K562 (cell line): ENCODE measurements at regions not wholly inside any gene's neighbourhood (a gene's known extent, or its start where the extent isn't known, plus 50 kb on each side); places are given as distances from the start of the nearest gene placed in this dataset.

Experiments
- ATAC-seq: fragments of 200-7000 bp; cut with Tn5 transposase; 3 replicates; pipeline ENCODE4 v1.9.1; 2020; ENCODE audit warnings: moderate library complexity
- BruUV-seq: library from RNA; stranded (reverse); fragments of 400-500 nt; replicated peaks from 2 replicates; lab custom pipeline; 2021; lab: Mats Ljungman, UMichigan
- CTCF ChIA-PET: fragments of 300-600 bp; formaldehyde crosslinking; extraction: SDS; loops from one replicate; lab custom pipeline; 2021; ENCODE audit warnings: low intra/inter-chr PET ratio; lab: Yijun Ruan, JAX
- POLR2A ChIA-PET: fragments of 300-600, 350-650 bp; sonication (Branson Sonifier 250); formaldehyde crosslinking; extraction: SDS; loops from one replicate; lab custom pipeline; 2021; ENCODE audit warnings: antibody characterized with exemption, inconsistent platforms; lab: Yijun Ruan, JAX
- DNase-seq, 4 experiments: peaks; one replicate each; pipeline versions ENCODE4 v3.0.0 to v3.0.0-alpha.2; 2011 to 2018; ENCODE audit warnings: low spot score in 3 of 4, mixed read lengths in 3 of 4; ENCODE audit errors: extremely low read depth in 1 of 4
- FAIRE-seq: peaks from 2 replicates; lab custom pipeline; 2011; peaks lifted over from hg19 to GRCh38; lab: Jason Lieb, UNC
- H2AFZ ChIP-seq: 2 replicates; pipeline ENCODE4 v1.6.0; 2011; ENCODE audit warnings: low read depth, low read length, control low read depth, inconsistent platforms
- H3K27ac ChIP-seq: fragments of 200-600 bp; 3 replicates; pipeline ENCODE4 v1.8.0; 2011; ENCODE audit warnings: low read depth, mild to moderate bottlenecking, control low read depth, inconsistent platforms, low read length, moderate library complexity, mixed read lengths; ENCODE audit errors: extremely low read depth
- H3K27me3 ChIP-seq, 2 experiments: fragments of 300-600 bp in 1 of 2; 2 replicates in 1 of 2; 3 replicates in 1 of 2; pipeline versions ENCODE4 v1.6.0 to v1.8.0; 2011; ENCODE audit warnings: inconsistent platforms in 2 of 2, low read length in 2 of 2, mild to moderate bottlenecking in 1 of 2, mixed read lengths in 1 of 2, moderate library complexity in 1 of 2; ENCODE audit not compliant: control insufficient read depth in 2 of 2, insufficient read depth in 2 of 2
- H3K36me3 ChIP-seq: fragments of 300-600 bp; 3 replicates; pipeline ENCODE4 v1.8.0; 2011; ENCODE audit warnings: mild to moderate bottlenecking, low read length, inconsistent platforms; ENCODE audit not compliant: control insufficient read depth, insufficient read depth
- H3K4me1 ChIP-seq, 2 experiments: fragments of 200-600 bp in 1 of 2; replicated peaks in 1 of 2; 2 replicates in 1 of 2; 3 replicates in 1 of 2; pipeline versions ENCODE4 v1.5.1 to v1.8.0; 2011; ENCODE audit warnings: inconsistent platforms in 2 of 2, low read length in 2 of 2, mild to moderate bottlenecking in 1 of 2, mixed read lengths in 1 of 2, moderate library complexity in 1 of 2; ENCODE audit not compliant: control insufficient read depth in 2 of 2, insufficient read depth in 2 of 2
- H3K4me2 ChIP-seq: 2 replicates; pipeline ENCODE4 v1.6.1; 2011; ENCODE audit warnings: low read length, control low read depth, inconsistent platforms, mixed read lengths; ENCODE audit not compliant: insufficient read depth
- H3K4me3 ChIP-seq: fragments of 200-600 bp; sonication (generic), shearing (Covaris generic); 2 replicates; pipeline ENCODE4 v1.5.1; 2016; ENCODE audit warnings: control low read depth, inconsistent platforms
- H3K79me2 ChIP-seq: fragments of 200-600 bp; 3 replicates; pipeline ENCODE4 v1.8.0; 2011; ENCODE audit warnings: low read length, inconsistent platforms; ENCODE audit not compliant: control insufficient read depth, insufficient read depth
- H3K9ac ChIP-seq, 2 experiments: 2 replicates each; pipeline versions ENCODE4 v1.6.0 to v1.6.1; 2011; ENCODE audit warnings: low read depth in 2 of 2, low read length in 2 of 2, control low read depth in 1 of 2, inconsistent platforms in 1 of 2, mild to moderate bottlenecking in 1 of 2, mixed read lengths in 1 of 2; ENCODE audit not compliant: insufficient read depth in 1 of 2
- H3K9me1 ChIP-seq: one replicate; pipeline ENCODE4 v1.6.0; 2011; ENCODE audit warnings: inconsistent platforms, mild to moderate bottlenecking, low read length, moderate library complexity; ENCODE audit not compliant: control insufficient read depth, insufficient read depth
- H3K9me3 ChIP-seq: replicated peaks from 2 replicates; pipeline ENCODE4 v1.5.1; 2011; ENCODE audit warnings: low read depth, low read length, inconsistent platforms; ENCODE audit not compliant: control insufficient read depth, insufficient read depth
- H4K20me1 ChIP-seq: replicated peaks from 2 replicates; pipeline ENCODE4 v1.6.1; 2011; ENCODE audit warnings: low read length, inconsistent platforms, mixed read lengths; ENCODE audit not compliant: control insufficient read depth, insufficient read depth
- BDP1 ChIP-seq: IDR thresholded peaks from 3 replicates; pipeline ENCODE4 v1.6.1; 2011; ENCODE audit not compliant: insufficient read length, insufficient read depth
- ELF2 ChIP-seq: fragments of 250-450 bp; sonication (Bioruptor Pico); IDR thresholded peaks from 2 replicates; pipeline ENCODE4 v1.5.0; 2021; ENCODE audit warnings: mild to moderate bottlenecking
- GATAD2A ChIP-seq: fragments of 450-650 bp; IDR thresholded peaks from 2 replicates; pipeline ENCODE4 v1.6.1; 2017
- KAT2B ChIP-seq: IDR thresholded peaks from one replicate; pipeline ENCODE4 v1.6.1; 2012; ENCODE audit warnings: low read depth, mild to moderate bottlenecking, control low read depth, inconsistent platforms, low read length, moderate library complexity
- LCOR ChIP-seq: sonication (generic); formaldehyde crosslinking; IDR thresholded peaks from 2 replicates; pipeline ENCODE4 v1.8.0; 2022; ENCODE audit warnings: mild to moderate bottlenecking, missing genetic modification reagents
- MEF2A ChIP-seq: IDR thresholded peaks from 2 replicates; pipeline ENCODE4 v1.6.1; 2011; ENCODE audit warnings: low read depth, mild to moderate bottlenecking, low read length, moderate library complexity; ENCODE audit not compliant: control insufficient read depth
- POLR2G ChIP-seq: fragments of 200-400 bp; formaldehyde crosslinking; IDR thresholded peaks from 2 replicates; pipeline ENCODE4 v1.6.1; 2017; ENCODE audit warnings: low read depth, mild to moderate bottlenecking, antibody characterized with exemption, low read length, moderate library complexity
- SP2 ChIP-seq: IDR thresholded peaks from 2 replicates; pipeline ENCODE4 v1.6.1; 2011; ENCODE audit warnings: mild to moderate bottlenecking, low read depth, low read length, moderate library complexity; ENCODE audit not compliant: poor library complexity, severe bottlenecking; ENCODE audit errors: extremely low read depth
- STAT5B ChIP-seq: fragments of 250-450 bp; sonication (Bioruptor Pico); IDR thresholded peaks from 2 replicates; pipeline ENCODE4 v1.8.0; 2021; ENCODE audit warnings: mild to moderate bottlenecking, inconsistent platforms
- TBL1XR1 ChIP-seq, 2 experiments: IDR thresholded peaks; 2 replicates each; pipeline ENCODE4 v1.6.1; 2012; ENCODE audit warnings: improper control_type of control experiment in 2 of 2, low read length in 2 of 2, mild to moderate bottlenecking in 1 of 2
- XRCC4 ChIP-seq: IDR thresholded peaks from one replicate; pipeline ENCODE4 v1.6.1; 2011; ENCODE audit not compliant: insufficient read depth, insufficient read length; ENCODE audit errors: extremely low read depth
- ZNF551 ChIP-seq: fragments of 250-450 bp; sonication (Bioruptor Pico); IDR thresholded peaks from 2 replicates; pipeline ENCODE4 v1.5.0; 2021; ENCODE audit warnings: mild to moderate bottlenecking, moderate library complexity
- WGBS: fragments of 100-300 bp; shearing (Covaris generic); methylation state at CpG from one replicate; pipeline ENCODE4 v1.1.6; 2016; ENCODE audit warnings: low coverage, mixed read lengths; ENCODE audit not compliant: insufficient coverage; ENCODE audit errors: missing lambda C conversion rate; 5-methylcytosine and 5-hydroxymethylcytosine counted together
- in situ Hi-C: fragments of 300-500 bp; cut with MboI; formaldehyde crosslinking; loops from 4 replicates; pipeline ENCODE4 v1.15.0; 2018; ENCODE audit warnings: inconsistent platforms, mixed read lengths
- intact Hi-C: fragments of 100-400 bp; cut with micrococcal nuclease; formaldehyde crosslinking; loops from 2 replicates; pipeline ENCODE4 v1.14.2; 2022

DNA sequence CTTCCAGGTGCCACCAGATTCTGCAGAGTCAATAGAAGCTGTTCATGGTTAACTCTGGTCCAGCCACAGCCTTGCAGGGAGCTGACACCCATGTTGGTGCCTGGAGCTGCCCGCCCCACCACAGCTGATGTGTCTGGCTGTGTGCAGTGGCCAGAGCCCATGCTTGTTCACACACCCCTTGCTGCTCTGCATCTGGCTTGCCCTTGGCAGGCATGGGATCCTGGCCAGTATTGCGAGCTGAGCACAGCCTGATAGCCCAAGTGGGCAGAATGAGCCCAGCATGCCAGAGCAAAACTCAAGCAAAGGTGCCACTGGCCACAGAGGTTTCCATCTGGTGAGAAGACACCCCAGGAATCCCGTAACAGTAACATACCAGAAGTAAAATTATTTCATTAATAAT, 843.6 kb downstream of the SORCS1 start:
- Histone ChIP-seq H3K27me3 (no peaks in the 10 kb centered on the region), H3K79me2 (no peaks in the 10 kb centered on the region), H2AFZ (no peak overlapping the region), H3K9ac (no peak overlapping the region), H4K20me1 (no peaks in the 10 kb centered on the region), H3K9me1 (no peaks in the 10 kb centered on the region), H3K4me3 (no peak overlapping the region), H3K27ac (no peak overlapping the region), H3K9me3 (no peaks in the 10 kb centered on the region), H3K36me3 (no peaks in the 10 kb centered on the region), H3K4me2 (no peak overlapping the region), H3K4me1 (no peaks in the 10 kb centered on the region)
- FAIRE-seq = no peak
- BruUV-seq = no TSS peak
- ChIA-PET CTCF (no interaction called here), POLR2A (no interaction called here)
- no peak for DNase-seq
- WGBS = 3% methylated on average over 3 of the region's 3 CpGs
- intact Hi-C loops (no loop called here), in situ Hi-C loops (no loop called here)
- TF ChIP-seq GATAD2A (no peak), MEF2A (no peak), ZNF551 (CRISPR knock-in tag) (no peak), TBL1XR1 (IDR thresholded peaks at IDR 0.05; ENCODE audit: low read length in 2 of 2) (no peak), KAT2B (no peak), ELF2 (CRISPR knock-in tag) (no peak), LCOR (CRISPR knock-in tag) (no peak), SP2 (no peak), STAT5B (CRISPR knock-in tag) (no peak), POLR2G (no peak), XRCC4 (no peak), BDP1 (no peak)
- ATAC-seq = no peak
